BE2C (cell line): ENCODE measurements at regions not wholly inside any gene's neighbourhood (a gene's known extent, or its start where the extent isn't known, plus 50 kb on each side); places are given as distances from the start of the nearest gene placed in this dataset.

Experiments used
- DNase-seq: peaks from one replicate; pipeline ENCODE4 v3.0.0-alpha.2; 2020
- H3K27me3 ChIP-seq: fragments of 250-450 bp; sonication (Bioruptor Pico); 2 replicates; pipeline ENCODE4 v1.5.1; 2020; ENCODE audit warnings: mild to moderate bottlenecking
- H3K36me3 ChIP-seq: fragments of 250-450 bp; sonication (Bioruptor Pico); 2 replicates; pipeline ENCODE4 v1.5.1; 2020; ENCODE audit warnings: mild to moderate bottlenecking
- H3K4me1 ChIP-seq: fragments of 250-450 bp; sonication (Bioruptor Pico); 2 replicates; pipeline ENCODE4 v1.5.1; 2020
- H3K4me3 ChIP-seq: 2 replicates; pipeline ENCODE4 v1.5.1; 2011; ENCODE audit warnings: low read depth, low read length
- H3K9me3 ChIP-seq: fragments of 250-450 bp; sonication (Bioruptor Pico); 2 replicates; pipeline ENCODE4 v1.5.1; 2020
- TF ChIP-seq, protein P1 (sequence below): IDR thresholded peaks from 2 replicates; pipeline ENCODE4 v1.5.1; 2012; ENCODE audit warnings: mild to moderate bottlenecking, low read depth, low read length

DNA sequence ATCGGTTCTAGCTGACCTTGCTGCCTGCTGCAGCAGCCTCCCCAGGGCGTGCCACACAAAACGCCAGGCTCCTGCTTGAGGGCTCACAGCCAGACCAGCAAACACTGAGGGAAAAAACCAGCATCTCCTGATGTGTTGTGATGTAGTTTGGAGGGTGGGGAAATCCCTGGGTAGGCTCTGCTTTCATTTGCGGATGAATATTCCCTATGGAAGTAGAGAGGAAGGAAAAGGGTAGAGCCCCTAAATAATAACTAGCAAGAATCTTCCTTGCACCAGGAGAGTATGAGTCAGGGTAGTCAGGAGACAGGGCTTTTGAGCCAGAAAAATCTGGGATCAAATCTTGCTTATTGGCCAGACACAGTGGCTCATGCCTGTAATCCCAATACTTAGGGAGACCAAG, 545.3 kb downstream of the RFC3 start:
- DNase-seq, result no peak
- TF ChIP-seq, protein P1, sequence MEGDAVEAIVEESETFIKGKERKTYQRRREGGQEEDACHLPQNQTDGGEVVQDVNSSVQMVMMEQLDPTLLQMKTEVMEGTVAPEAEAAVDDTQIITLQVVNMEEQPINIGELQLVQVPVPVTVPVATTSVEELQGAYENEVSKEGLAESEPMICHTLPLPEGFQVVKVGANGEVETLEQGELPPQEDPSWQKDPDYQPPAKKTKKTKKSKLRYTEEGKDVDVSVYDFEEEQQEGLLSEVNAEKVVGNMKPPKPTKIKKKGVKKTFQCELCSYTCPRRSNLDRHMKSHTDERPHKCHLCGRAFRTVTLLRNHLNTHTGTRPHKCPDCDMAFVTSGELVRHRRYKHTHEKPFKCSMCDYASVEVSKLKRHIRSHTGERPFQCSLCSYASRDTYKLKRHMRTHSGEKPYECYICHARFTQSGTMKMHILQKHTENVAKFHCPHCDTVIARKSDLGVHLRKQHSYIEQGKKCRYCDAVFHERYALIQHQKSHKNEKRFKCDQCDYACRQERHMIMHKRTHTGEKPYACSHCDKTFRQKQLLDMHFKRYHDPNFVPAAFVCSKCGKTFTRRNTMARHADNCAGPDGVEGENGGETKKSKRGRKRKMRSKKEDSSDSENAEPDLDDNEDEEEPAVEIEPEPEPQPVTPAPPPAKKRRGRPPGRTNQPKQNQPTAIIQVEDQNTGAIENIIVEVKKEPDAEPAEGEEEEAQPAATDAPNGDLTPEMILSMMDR, result no peak
- no peaks in the 10 kb centered on the region for H3K27me3 ChIP-seq
- no peaks in the 10 kb centered on the region for H3K36me3 ChIP-seq
- H3K9me3 ChIP-seq, result no peaks in the 10 kb centered on the region
- H3K4me3 ChIP-seq, result no peak overlapping the region
- H3K4me1 ChIP-seq, result no peaks in the 10 kb centered on the region

GRCh38 chr13:34364633-34365032, 546.7 kb downstream of the RFC3 start:
- Histone ChIP-seq H3K9me3 (no peaks in the 10 kb centered on the region), H3K4me1 (no peaks in the 10 kb centered on the region), H3K36me3 (no peaks in the 10 kb centered on the region), H3K4me3 (no peak overlapping the region), H3K27me3 (no peaks in the 10 kb centered on the region)
- TF ChIP-seq, protein P1, result no peak
- DNase-seq, result no peak

DNA sequence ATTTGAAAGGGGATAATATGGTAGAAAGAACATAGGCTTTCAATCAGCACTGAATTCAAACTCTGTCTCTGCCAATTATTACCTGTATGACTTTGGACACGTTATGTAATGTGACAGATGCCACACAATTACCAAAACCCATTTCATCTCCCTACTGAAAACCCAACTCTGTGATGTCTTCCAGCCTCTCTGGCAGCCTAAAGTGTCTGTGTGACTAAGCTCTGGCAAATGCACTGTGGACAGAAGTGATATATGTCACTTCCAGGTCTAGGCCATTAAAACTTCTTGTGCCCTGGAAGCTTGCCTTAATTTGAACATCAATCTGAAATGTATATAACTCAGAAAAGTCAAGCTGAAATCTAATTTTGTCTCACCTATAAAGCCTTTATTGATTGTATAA, 552.0 kb downstream of the RFC3 start:
- TF ChIP-seq, protein P1, result no peak
- H3K27me3 ChIP-seq, result no peaks in the 10 kb centered on the region
- DNase-seq, result no peak
- H3K4me1 ChIP-seq, result peaks cover 2% of the 10 kb centered on the region; the same call in 1 of the 2 replicates
- H3K4me3 ChIP-seq, result no peak overlapping the region
- no peaks in the 10 kb centered on the region for H3K36me3 ChIP-seq
- H3K9me3 ChIP-seq, result no peaks in the 10 kb centered on the region

GRCh38 chr13:34371108-34371507, 553.2 kb downstream of the RFC3 start:
- Histone ChIP-seq H3K4me1 (peaks cover 2% of the 10 kb centered on the region; the same call in 1 of the 2 replicates), H3K9me3 (no peaks in the 10 kb centered on the region), H3K27me3 (no peaks in the 10 kb centered on the region), H3K4me3 (no peak overlapping the region), H3K36me3 (no peaks in the 10 kb centered on the region)
- TF ChIP-seq, protein P1, result no peak
- DNase-seq, result no peak

- no peak overlapping the region for H3K4me3 ChIP-seq
- DNase-seq, result no peak
- H3K4me1 ChIP-seq, result peaks cover 2% of the 10 kb centered on the region; the same call in 1 of the 2 replicates
- H3K27me3 ChIP-seq, result no peaks in the 10 kb centered on the region
- H3K9me3 ChIP-seq, result no peaks in the 10 kb centered on the region
- no peaks in the 10 kb centered on the region for H3K36me3 ChIP-seq
- TF ChIP-seq, protein P1, result no peak
These were observed 553.9 kb downstream of the RFC3 start for GRCh38 chr13:34371645-34372395.

GRCh38 chr13:34372581-34372980, 554.6 kb downstream of the RFC3 start:
- no peaks in the 10 kb centered on the region for H3K9me3 ChIP-seq
- H3K36me3 ChIP-seq, result no peaks in the 10 kb centered on the region
- H3K4me3 ChIP-seq, result no peak overlapping the region
- peaks cover 2% of the 10 kb centered on the region; the same call in 1 of the 2 replicates for H3K4me1 ChIP-seq
- H3K27me3 ChIP-seq, result no peaks in the 10 kb centered on the region
- TF ChIP-seq, protein P1, result no peak
- peak; percentile 26 for DNase-seq
